Neural progenitor cell (in vitro differentiated cells): ENCODE measurements at regions not wholly inside any gene's neighbourhood (a gene's known extent, or its start where the extent isn't known, plus 50 kb on each side); places are given as distances from the start of the nearest gene placed in this dataset.

Source experiments
- EZH2phosphoT487 ChIP-seq: fragments of 200-600 bp; sonication (generic); IDR thresholded peaks from 2 replicates; pipeline ENCODE4 v1.6.1; 2017; ENCODE audit warnings: antibody characterized with exemption
- TF ChIP-seq, protein P1 (sequence below): fragments of 200-600 bp; sonication (generic); IDR thresholded peaks from 2 replicates; pipeline ENCODE4 v1.5.1; 2017; ENCODE audit warnings: antibody characterized with exemption, mild to moderate bottlenecking

- no peak for TF ChIP-seq EZH2phosphoT487
- TF ChIP-seq, protein P1, sequence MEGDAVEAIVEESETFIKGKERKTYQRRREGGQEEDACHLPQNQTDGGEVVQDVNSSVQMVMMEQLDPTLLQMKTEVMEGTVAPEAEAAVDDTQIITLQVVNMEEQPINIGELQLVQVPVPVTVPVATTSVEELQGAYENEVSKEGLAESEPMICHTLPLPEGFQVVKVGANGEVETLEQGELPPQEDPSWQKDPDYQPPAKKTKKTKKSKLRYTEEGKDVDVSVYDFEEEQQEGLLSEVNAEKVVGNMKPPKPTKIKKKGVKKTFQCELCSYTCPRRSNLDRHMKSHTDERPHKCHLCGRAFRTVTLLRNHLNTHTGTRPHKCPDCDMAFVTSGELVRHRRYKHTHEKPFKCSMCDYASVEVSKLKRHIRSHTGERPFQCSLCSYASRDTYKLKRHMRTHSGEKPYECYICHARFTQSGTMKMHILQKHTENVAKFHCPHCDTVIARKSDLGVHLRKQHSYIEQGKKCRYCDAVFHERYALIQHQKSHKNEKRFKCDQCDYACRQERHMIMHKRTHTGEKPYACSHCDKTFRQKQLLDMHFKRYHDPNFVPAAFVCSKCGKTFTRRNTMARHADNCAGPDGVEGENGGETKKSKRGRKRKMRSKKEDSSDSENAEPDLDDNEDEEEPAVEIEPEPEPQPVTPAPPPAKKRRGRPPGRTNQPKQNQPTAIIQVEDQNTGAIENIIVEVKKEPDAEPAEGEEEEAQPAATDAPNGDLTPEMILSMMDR, result no peak
Observed at GRCh38 chr14:53640695-53641094, 315.9 kb downstream of the BMP4 start.
